Endothelial cell of umbilical vein (primary cell): ENCODE measurements at regions not wholly inside any gene's neighbourhood (a gene's known extent, or its start where the extent isn't known, plus 50 kb on each side); places are given as distances from the start of the nearest gene placed in this dataset.

ENCODE experiments used
- BruUV-seq: library from RNA; stranded (reverse); fragments of 400-500 nt; replicated peaks from 2 replicates; lab custom pipeline; 2021; lab: Mats Ljungman, UMichigan
- CTCF ChIA-PET: fragments of 300-600, 350-600 bp; sonication (Branson Sonifier 250); formaldehyde crosslinking; loops from one replicate; lab custom pipeline; 2021; ENCODE audit warnings: antibody characterized with exemption, inconsistent platforms; lab: Charles Lee
- POLR2A ChIA-PET: fragments of 300-600, 350-600 bp; sonication (Branson Sonifier 250); formaldehyde crosslinking; loops from one replicate; lab custom pipeline; 2021; ENCODE audit warnings: antibody characterized with exemption, inconsistent platforms; lab: Charles Lee
- DNase-seq: peaks from one replicate; pipeline ENCODE4 v3.0.0-alpha.2; 2011; ENCODE audit warnings: low read depth, low spot score
- FAIRE-seq: peaks from 2 replicates; lab custom pipeline; 2011; peaks lifted over from hg19 to GRCh38; lab: Jason Lieb, UNC
- H2AFZ ChIP-seq: 2 replicates; pipeline ENCODE4 v1.6.0; 2012; ENCODE audit warnings: low read depth, low read length, control low read depth, inconsistent platforms
- H3K27ac ChIP-seq: 2 replicates; pipeline ENCODE4 v1.5.1; 2011; ENCODE audit warnings: low read depth, mild to moderate bottlenecking, control low read depth, low read length, moderate library complexity; ENCODE audit not compliant: insufficient read depth
- H3K27me3 ChIP-seq, 2 experiments: 2 replicates each; pipeline versions ENCODE4 v1.6.0 to v1.6.1; 2011; ENCODE audit warnings: low read length in 2 of 2, mixed read lengths in 1 of 2; ENCODE audit not compliant: control insufficient read depth in 2 of 2, insufficient read depth in 2 of 2
- H3K36me3 ChIP-seq, 2 experiments: 2 replicates in 1 of 2; 3 replicates in 1 of 2; pipeline ENCODE4 v1.5.1; 2011; ENCODE audit warnings: low read length in 2 of 2, mild to moderate bottlenecking in 1 of 2, moderate library complexity in 1 of 2; ENCODE audit not compliant: control insufficient read depth in 2 of 2, insufficient read depth in 2 of 2; ENCODE audit errors: extremely low read depth in 1 of 2
- H3K4me1 ChIP-seq: 3 replicates; pipeline ENCODE4 v1.5.1; 2011; ENCODE audit warnings: mild to moderate bottlenecking, low read length; ENCODE audit not compliant: control insufficient read depth, insufficient read depth; ENCODE audit errors: extremely low read depth
- H3K4me2 ChIP-seq: 2 replicates; pipeline ENCODE4 v1.6.1; 2011; ENCODE audit warnings: low read length, control low read depth, mixed read lengths; ENCODE audit not compliant: insufficient read depth
- H3K4me3 ChIP-seq, 3 experiments: fragments of 200-600 bp in 1 of 3; sonication (generic), shearing (Covaris generic) in 1 of 3; replicated peaks in 1 of 3; 2 replicates each; pipeline ENCODE4 v1.5.1; 2011 to 2016; ENCODE audit warnings: control low read depth in 3 of 3, low read length in 3 of 3, mild to moderate bottlenecking in 2 of 3, inconsistent platforms in 1 of 3, low read depth in 1 of 3, moderate library complexity in 1 of 3; ENCODE audit not compliant: insufficient read depth in 1 of 3
- H3K79me2 ChIP-seq: 2 replicates; pipeline ENCODE4 v1.6.0; 2012; ENCODE audit warnings: low read length, inconsistent platforms; ENCODE audit not compliant: control insufficient read depth, insufficient read depth
- H3K9ac ChIP-seq: replicated peaks from 2 replicates; pipeline ENCODE3; 2011; ENCODE audit warnings: low read length, control low read depth; ENCODE audit not compliant: insufficient read depth; ENCODE audit errors: extremely low read depth
- H3K9me1 ChIP-seq: replicated peaks from 3 replicates; pipeline ENCODE4 v1.6.0; 2011; ENCODE audit warnings: mild to moderate bottlenecking, low read length; ENCODE audit not compliant: control insufficient read depth, insufficient read depth; ENCODE audit errors: extremely low read depth
- H3K9me3 ChIP-seq: replicated peaks from 2 replicates; pipeline ENCODE4 v1.5.1; 2012; ENCODE audit warnings: low read length, inconsistent platforms; ENCODE audit not compliant: control insufficient read depth, insufficient read depth
- H4K20me1 ChIP-seq: replicated peaks from 2 replicates; pipeline ENCODE3; 2011; ENCODE audit warnings: mild to moderate bottlenecking, low read length; ENCODE audit not compliant: control insufficient read depth, insufficient read depth; ENCODE audit errors: extremely low read depth
- CTCF ChIP-seq, 2 donors: IDR thresholded peaks; 1 replicate in 1 of 2; 2 replicates in 1 of 2; pipeline ENCODE4 v1.5.1; 2011; ENCODE audit warnings: low read length in 2 of 2, mild to moderate bottlenecking in 2 of 2, moderate library complexity in 2 of 2, control low read depth in 1 of 2, inconsistent platforms in 1 of 2, low read depth in 1 of 2; ENCODE audit not compliant: insufficient read depth in 1 of 2; ENCODE audit errors: extremely low read depth in 1 of 2
- EZH2 ChIP-seq: IDR thresholded peaks from 2 replicates; pipeline ENCODE4 v1.6.1; 2012; ENCODE audit warnings: borderline replicate concordance, low read depth, mild to moderate bottlenecking, moderate library complexity, low read length, inconsistent platforms; ENCODE audit not compliant: severe bottlenecking
- FOS ChIP-seq: IDR thresholded peaks from 2 replicates; pipeline ENCODE4 v1.6.1; 2011; ENCODE audit warnings: mild to moderate bottlenecking, low read length, moderate library complexity, borderline replicate concordance; ENCODE audit not compliant: insufficient read depth
- GATA2 ChIP-seq: IDR thresholded peaks from 2 replicates; pipeline ENCODE4 v1.7.0; 2011; ENCODE audit warnings: low read depth, mild to moderate bottlenecking, moderate library complexity, mixed read lengths, low read length; ENCODE audit not compliant: insufficient read length, insufficient read depth
- MAX ChIP-seq: IDR thresholded peaks from 2 replicates; pipeline ENCODE4 v1.6.1; 2011; ENCODE audit not compliant: insufficient read depth, insufficient read length
- MYC ChIP-seq: IDR thresholded peaks from one replicate; pipeline ENCODE4 v1.6.1; 2011; ENCODE audit warnings: mild to moderate bottlenecking, low read depth, low read length
- POLR2A ChIP-seq: IDR thresholded peaks from 2 replicates; pipeline ENCODE4 v1.6.1; 2012; ENCODE audit warnings: low read depth, mild to moderate bottlenecking, control low read depth, low read length
- POLR2AphosphoS5 ChIP-seq: IDR thresholded peaks from 2 replicates; pipeline ENCODE4 v1.6.1; 2012; ENCODE audit warnings: low read depth, mild to moderate bottlenecking, control low read depth, low read length, moderate library complexity; ENCODE audit not compliant: insufficient read depth
- dilution Hi-C: fragments of 300-500 bp; cut with MboI; formaldehyde crosslinking; loops from one replicate; pipeline ENCODE4 v1.15.0; 2019; ENCODE audit warnings: low sequenced_read_pairs; ENCODE audit not compliant: extremely low pct_ligation_motif_present
- intact Hi-C: fragments of 100-400 bp; cut with micrococcal nuclease; formaldehyde crosslinking; loops from one replicate; pipeline ENCODE4 v1.10.0; 2022

GRCh38 chr16:47925811-47926460, 229.9 kb downstream of the ABCC12 start:
- Histone ChIP-seq H3K9me3 (no peaks in the 10 kb centered on the region), H3K27me3 (no peaks in the 10 kb centered on the region), H2AFZ (no peak overlapping the region), H3K9ac (no peak overlapping the region), H3K79me2 (no peaks in the 10 kb centered on the region), H3K4me3 (no peak overlapping the region), H3K27ac (no peak overlapping the region), H3K36me3 (no peaks in the 10 kb centered on the region), H3K4me2 (no peak overlapping the region), H3K9me1 (no peaks in the 10 kb centered on the region), H4K20me1 (no peaks in the 10 kb centered on the region), H3K4me1 (no peaks in the 10 kb centered on the region)
- intact Hi-C loops, result no loop called here
- no peak for TF ChIP-seq FOS
- no peak for TF ChIP-seq POLR2AphosphoS5
- TF ChIP-seq MAX, result no peak
- TF ChIP-seq EZH2, result no peak
- no peak for TF ChIP-seq CTCF (IDR thresholded peaks at IDR 0.05; ENCODE audit: extremely low read depth in 1 of 2, insufficient read depth in 1 of 2, low read depth in 1 of 2, low read length in 2 of 2)
- TF ChIP-seq MYC, result no peak
- no peak for TF ChIP-seq POLR2A
- no peak for TF ChIP-seq GATA2
- ChIA-PET CTCF (no interaction called here), POLR2A (no interaction called here)
- no TSS peak for BruUV-seq
- DNase-seq (no peak), FAIRE-seq (no peak)
- dilution Hi-C loops, result no loop called here
